ENCODE measurements at regions not wholly inside any gene's neighbourhood (a gene's known extent, or its start where the extent isn't known, plus 50 kb on each side); places are given as distances from the start of the nearest gene placed in this dataset.

GRCh38 chr12:103181366-103182152 lies 224.1 kb downstream of the ASCL1 start:
- Histone ChIP-seq H3K36me3 (ENCODE audit: control insufficient read depth, insufficient read depth, low read length) (no peaks in the 10 kb centered on the region), H3K4me3 (ENCODE audit: low read length) (no peak overlapping the region), H3K27ac (ENCODE audit: low read depth, low read length) (no peak overlapping the region), H3K9ac (ENCODE audit: extremely low read depth, low read length, poor library complexity, severe bottlenecking) (no peak overlapping the region), H3K27me3 (ENCODE audit: control insufficient read depth, insufficient read depth, low read length, poor library complexity, severe bottlenecking) (peaks cover 5% of the 10 kb centered on the region), H3K4me1 (ENCODE audit: control insufficient read depth, insufficient read depth, low read length) (peaks cover 3% of the 10 kb centered on the region), H3K9me3 (ENCODE audit: control insufficient read depth, low read length) (no peaks in the 10 kb centered on the region)
- no peaks in the 10 kb centered on the region for H3K36me3 Mint-ChIP-seq (ENCODE audit: low read depth)
- DNase-seq: no peak
- H3K9me3 Mint-ChIP-seq: no peaks in the 10 kb centered on the region
- peaks cover 2% of the 10 kb centered on the region for H3K4me1 Mint-ChIP-seq
- no peak overlapping the region for H3K4me3 Mint-ChIP-seq
- 86 to 94% methylated on average over 1 to 6 of the region's 6 CpGs for WGBS, 2 experiments (ENCODE audit: insufficient coverage in 1 of 2, insufficient read length in 1 of 2)
- TF ChIP-seq CTCF (conservative IDR thresholded peaks at IDR 0.05): no peak
- no peak overlapping the region for H3K27ac Mint-ChIP-seq
- H3K27me3 Mint-ChIP-seq (ENCODE audit: insufficient read depth): no peaks in the 10 kb centered on the region

- H3K27me3 ChIP-seq (ENCODE audit: control insufficient read depth, insufficient read depth, low read length, poor library complexity, severe bottlenecking): peaks cover 5% of the 10 kb centered on the region
- Mint-ChIP-seq H3K27ac (no peak overlapping the region), H3K36me3 (ENCODE audit: low read depth) (no peaks in the 10 kb centered on the region), H3K27me3 (ENCODE audit: insufficient read depth) (no peaks in the 10 kb centered on the region), H3K4me1 (peaks cover 2% of the 10 kb centered on the region), H3K9me3 (no peaks in the 10 kb centered on the region), H3K4me3 (no peak overlapping the region)
- H3K9ac ChIP-seq (ENCODE audit: extremely low read depth, low read length, poor library complexity, severe bottlenecking): no peak overlapping the region
- no peak for DNase-seq
- no peaks in the 10 kb centered on the region for H3K9me3 ChIP-seq (ENCODE audit: control insufficient read depth, low read length)
- H3K4me1 ChIP-seq (ENCODE audit: control insufficient read depth, insufficient read depth, low read length): peaks cover 3% of the 10 kb centered on the region
- no peak for TF ChIP-seq CTCF (conservative IDR thresholded peaks at IDR 0.05)
- 46 to 67% methylated on average over 1 of the region's 1 CpG for WGBS, 2 experiments (ENCODE audit: insufficient coverage in 1 of 2, insufficient read length in 1 of 2)
- no peaks in the 10 kb centered on the region for H3K36me3 ChIP-seq (ENCODE audit: control insufficient read depth, insufficient read depth, low read length)
- no peak overlapping the region for H3K4me3 ChIP-seq (ENCODE audit: low read length)
- H3K27ac ChIP-seq (ENCODE audit: low read depth, low read length): no peak overlapping the region
Observed at GRCh38 chr12:103182299-103182698, 224.8 kb downstream of the ASCL1 start.

- H3K4me3 ChIP-seq (ENCODE audit: low read length): no peak overlapping the region
- Mint-ChIP-seq H3K4me3 (no peak overlapping the region), H3K36me3 (ENCODE audit: low read depth) (no peaks in the 10 kb centered on the region), H3K9me3 (no peaks in the 10 kb centered on the region), H3K27me3 (ENCODE audit: insufficient read depth) (no peaks in the 10 kb centered on the region), H3K27ac (no peak overlapping the region), H3K4me1 (no peaks in the 10 kb centered on the region)
- H3K27ac ChIP-seq (ENCODE audit: low read depth, low read length): no peak overlapping the region
- 88 to 98% methylated on average over 1 to 4 of the region's 4 CpGs for WGBS, 2 experiments (ENCODE audit: insufficient coverage in 1 of 2, insufficient read length in 1 of 2)
- no peaks in the 10 kb centered on the region for H3K4me1 ChIP-seq (ENCODE audit: control insufficient read depth, insufficient read depth, low read length)
- H3K9ac ChIP-seq (ENCODE audit: extremely low read depth, low read length, poor library complexity, severe bottlenecking): no peak overlapping the region
- no peaks in the 10 kb centered on the region for H3K9me3 ChIP-seq (ENCODE audit: control insufficient read depth, low read length)
- no peak for DNase-seq
- no peaks in the 10 kb centered on the region for H3K27me3 ChIP-seq (ENCODE audit: control insufficient read depth, insufficient read depth, low read length, poor library complexity, severe bottlenecking)
- no peak for TF ChIP-seq CTCF (conservative IDR thresholded peaks at IDR 0.05)
- H3K36me3 ChIP-seq (ENCODE audit: control insufficient read depth, insufficient read depth, low read length): no peaks in the 10 kb centered on the region
Observed at GRCh38 chr12:103196467-103196866, 239.0 kb downstream of the ASCL1 start.

Data from endodermal cell (in vitro differentiated cells).